HEK293 (cell line): ENCODE measurements at regions not wholly inside any gene's neighbourhood (a gene's known extent, or its start where the extent isn't known, plus 50 kb on each side); places are given as distances from the start of the nearest gene placed in this dataset.

Experiments
- PRDM1 ChIP-seq: fragments of 450-650 bp; formaldehyde crosslinking; IDR thresholded peaks from 2 replicates; pipeline ENCODE4; 2016; ENCODE audit warnings: missing biosample characterization, missing genetic modification characterization
- SETDB1 ChIP-seq: IDR thresholded peaks from one replicate; pipeline ENCODE4 v1.6.1; 2017; ENCODE audit warnings: mild to moderate bottlenecking, low read length, moderate library complexity, mixed read lengths; ENCODE audit not compliant: insufficient read length
- ZNF350 ChIP-seq: fragments of 450-650 bp; formaldehyde crosslinking; IDR thresholded peaks from 2 replicates; pipeline ENCODE4 v1.5.0; 2017; ENCODE audit warnings: missing biosample characterization, mild to moderate bottlenecking, missing genetic modification characterization
- TF ChIP-seq, protein P1 (sequence below): fragments of 450-650 bp; formaldehyde crosslinking; IDR thresholded peaks from 2 replicates; pipeline ENCODE4 v1.5.1; 2016; ENCODE audit warnings: missing biosample characterization, missing genetic modification characterization

DNA sequence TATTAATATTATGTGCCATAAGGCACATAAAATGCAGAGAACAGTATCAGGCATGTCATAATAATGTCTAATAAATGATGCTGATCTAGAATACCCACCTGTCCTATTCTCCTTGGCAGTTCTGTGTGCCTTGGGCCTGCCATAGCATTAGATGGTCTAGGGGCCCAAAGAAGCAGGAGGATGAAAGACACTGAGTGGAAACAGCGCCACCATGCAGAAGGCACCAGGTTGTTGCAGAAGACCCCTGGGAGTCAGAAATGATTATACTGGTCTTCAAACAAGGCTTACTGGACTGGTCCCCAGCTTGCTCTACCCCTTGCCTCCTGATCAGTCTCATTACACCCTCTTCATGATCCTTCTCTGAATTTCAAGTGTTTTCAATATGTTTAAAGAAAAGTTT lies 353.3 kb downstream of the GRIN2B start:
- TF ChIP-seq PRDM1 = no peak
- no peak for TF ChIP-seq SETDB1
- TF ChIP-seq ZNF350 (tag by site-specific recombination) = no peak
- TF ChIP-seq, protein P1, sequence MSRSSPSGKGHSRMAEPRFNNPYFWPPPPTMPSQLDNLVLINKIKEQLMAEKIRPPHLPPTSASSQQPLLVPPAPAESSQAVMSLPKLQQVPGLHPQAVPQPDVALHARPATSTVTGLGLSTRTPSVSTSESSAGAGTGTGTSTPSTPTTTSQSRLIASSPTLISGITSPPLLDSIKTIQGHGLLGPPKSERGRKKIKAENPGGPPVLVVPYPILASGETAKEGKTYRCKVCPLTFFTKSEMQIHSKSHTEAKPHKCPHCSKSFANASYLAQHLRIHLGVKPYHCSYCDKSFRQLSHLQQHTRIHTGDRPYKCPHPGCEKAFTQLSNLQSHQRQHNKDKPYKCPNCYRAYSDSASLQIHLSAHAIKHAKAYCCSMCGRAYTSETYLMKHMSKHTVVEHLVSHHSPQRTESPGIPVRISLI (tag by site-specific recombination) = no peak
